ENCODE measurements at regions not wholly inside any gene's neighbourhood (a gene's known extent, or its start where the extent isn't known, plus 50 kb on each side); places are given as distances from the start of the nearest gene placed in this dataset.
A peak's percentile ranks its signal among the peaks of the same experiment; 100 is the strongest.

- DNase-seq (ENCODE audit: low read depth, low spot score), result no peak
Measured at GRCh38 chr7:121525155-121525819, 129.2 kb upstream of the FAM3C start.

DNA sequence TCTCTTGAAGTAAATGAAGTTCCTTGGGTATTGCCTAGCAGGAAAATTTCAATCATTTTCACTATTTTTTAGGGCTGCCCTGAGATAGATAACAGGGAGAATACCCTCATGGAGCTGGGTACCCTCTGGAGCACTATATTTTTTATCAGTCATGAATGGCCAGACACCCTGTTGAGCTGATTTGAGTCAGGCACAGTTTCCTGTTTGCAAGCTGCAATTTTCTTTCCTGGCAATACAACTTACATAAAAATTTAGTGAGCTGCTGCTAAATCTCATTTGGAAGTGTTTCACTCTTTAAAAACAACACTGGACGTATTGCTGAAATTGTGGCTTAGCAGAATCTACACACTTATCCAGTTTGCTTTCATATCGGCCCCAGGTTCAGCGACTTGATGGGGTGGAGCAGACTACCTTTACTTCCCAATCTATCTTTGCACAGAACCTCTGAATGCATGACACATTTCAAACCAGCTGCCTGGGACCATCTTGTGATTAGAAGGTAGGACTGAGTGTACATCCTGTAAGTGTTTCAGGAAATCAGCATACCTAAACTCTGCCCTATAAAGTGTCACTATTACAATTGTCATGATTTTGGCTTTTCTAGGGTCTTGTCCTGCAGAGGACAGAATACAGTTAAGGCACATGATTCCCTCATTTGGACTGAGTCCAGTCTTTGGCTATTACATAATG, 125.7 kb upstream of the FAM3C start:
- DNase-seq (ENCODE audit: low read depth, low spot score), result no peak

DNA sequence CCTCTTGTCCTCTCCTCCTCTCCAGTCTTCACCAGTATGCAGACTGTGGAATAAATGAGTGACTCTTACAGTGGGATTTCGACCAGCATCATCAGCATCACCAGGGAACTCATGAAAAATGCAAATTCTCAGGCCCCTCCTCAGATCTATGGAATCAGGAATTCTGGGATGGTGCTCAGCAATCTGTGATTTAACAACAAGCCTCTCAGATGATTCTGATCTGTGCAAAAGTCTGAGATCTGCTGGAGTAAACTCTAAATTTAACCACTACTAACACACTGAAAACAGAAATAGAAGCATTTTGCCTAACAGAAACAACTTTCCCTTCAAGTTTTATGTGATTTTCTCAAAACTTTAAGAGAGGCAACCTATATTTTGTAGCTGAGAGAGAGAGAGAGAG, 124.8 kb upstream of the FAM3C start:
- no peak for DNase-seq (ENCODE audit: low read depth, low spot score)

- no peak for DNase-seq (ENCODE audit: low read depth, low spot score)
Measured at GRCh38 chr7:121519548-121520521, 123.7 kb upstream of the FAM3C start.

DNA sequence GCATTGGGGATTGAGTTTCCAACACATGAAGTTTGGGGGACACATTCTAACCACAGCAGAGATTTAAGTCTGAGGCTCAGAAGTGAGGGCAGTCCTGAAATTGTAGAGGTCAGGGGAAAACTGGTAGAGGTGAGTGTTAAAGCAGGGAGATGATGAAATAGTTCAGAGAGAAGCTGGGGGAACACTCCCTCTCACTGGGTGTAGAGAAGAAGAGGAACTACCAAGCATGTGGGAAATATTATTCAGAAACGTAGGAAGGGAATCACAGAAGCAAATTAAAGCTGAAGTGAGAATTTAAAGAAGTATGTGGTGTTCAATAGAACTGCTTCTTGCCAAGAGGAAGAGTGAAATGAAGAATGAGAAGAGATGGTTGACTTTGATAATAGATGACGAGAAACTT, 121.5 kb upstream of the FAM3C start:
- DNase-seq (ENCODE audit: low read depth, low spot score), result no peak

GRCh38 chr7:121516821-121517220, 120.7 kb upstream of the FAM3C start:
- no peak for DNase-seq (ENCODE audit: low read depth, low spot score)

GRCh38 chr7:121515630-121516401, 119.7 kb upstream of the FAM3C start:
- DNase-seq (ENCODE audit: low read depth, low spot score), result no peak

GRCh38 chr7:121515229-121515628, 119.1 kb upstream of the FAM3C start:
- no peak for DNase-seq (ENCODE audit: low read depth, low spot score)

DNA sequence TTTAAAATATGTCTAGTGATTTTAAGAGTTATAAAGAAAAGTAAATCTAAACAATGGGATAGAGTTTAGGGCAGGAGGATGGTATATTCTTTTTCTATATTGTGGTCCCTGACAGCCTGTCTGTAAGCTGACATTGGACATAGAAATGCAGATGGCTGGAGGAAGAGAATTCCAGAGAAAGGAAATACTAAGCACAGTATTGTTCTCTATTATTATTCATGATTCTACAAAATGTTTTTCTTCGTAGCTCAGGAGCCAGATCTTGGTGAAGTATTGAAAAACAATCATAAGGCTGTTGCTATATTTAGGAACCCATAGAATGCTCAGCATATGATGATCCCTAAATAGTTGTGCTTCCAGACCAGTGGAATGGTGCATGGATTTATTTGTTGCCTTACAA, 117.0 kb upstream of the FAM3C start:
- no peak for DNase-seq (ENCODE audit: low read depth, low spot score)

GRCh38 chr7:121510858-121511482, 114.9 kb upstream of the FAM3C start:
- DNase-seq (ENCODE audit: low read depth, low spot score), result no peak

DNA sequence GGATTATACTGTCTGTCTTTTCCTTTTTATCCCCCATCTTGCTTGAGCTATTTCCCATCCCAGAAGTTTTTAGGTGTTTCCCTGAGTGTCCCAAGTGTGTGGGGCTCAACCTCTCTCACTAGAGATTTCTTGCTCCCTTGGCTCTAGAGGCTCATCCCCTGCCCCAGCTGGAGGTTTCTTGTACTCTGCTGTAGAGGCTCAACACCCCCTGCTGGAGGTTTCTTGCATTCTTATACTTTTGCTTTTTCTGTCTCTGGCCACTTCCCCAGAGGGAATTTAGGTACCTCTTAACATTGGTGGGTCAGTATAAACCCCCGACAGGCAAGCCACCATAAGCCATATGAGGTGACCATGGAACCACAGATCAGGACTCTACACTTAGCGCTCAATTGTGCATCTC, 114.2 kb upstream of the FAM3C start:
- DNase-seq (ENCODE audit: low read depth, low spot score), result no peak

DNA sequence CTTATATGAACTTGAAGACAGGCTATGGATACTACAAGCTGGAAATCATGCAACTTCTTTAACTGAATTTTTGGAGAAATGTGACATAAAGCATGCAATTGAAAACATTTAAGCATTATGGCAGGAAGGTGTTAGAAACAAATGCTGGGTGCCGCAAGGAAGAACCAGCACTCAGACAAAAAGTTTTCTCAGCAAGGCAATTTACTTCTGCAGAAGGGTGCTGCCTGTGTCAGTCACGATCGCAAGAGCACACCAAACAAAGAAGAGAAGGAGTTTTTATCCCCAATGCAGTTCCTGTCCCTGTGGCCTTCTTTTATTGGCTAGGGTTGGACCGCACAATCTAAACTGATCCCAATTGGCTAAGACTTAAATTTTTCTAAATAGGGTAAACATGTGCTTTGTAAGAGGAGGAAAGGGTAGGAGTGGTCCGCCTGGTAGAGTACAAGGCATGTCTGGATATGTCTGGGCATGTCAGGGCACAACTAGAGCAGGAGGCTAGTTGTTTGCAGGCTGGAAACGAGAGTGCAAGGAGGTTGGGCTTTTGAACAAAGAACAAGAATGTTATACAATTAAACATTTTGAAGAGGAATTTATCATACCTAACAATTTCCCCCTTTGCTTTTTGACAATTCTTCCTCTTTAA, 109.6 kb upstream of the FAM3C start:
- no peak for DNase-seq (ENCODE audit: low read depth, low spot score)

- DNase-seq (ENCODE audit: low read depth, low spot score), result no peak
Measured at GRCh38 chr7:121505021-121505420, 108.9 kb upstream of the FAM3C start.

- peak; percentile 41 for DNase-seq (ENCODE audit: low read depth, low spot score)
Measured at GRCh38 chr7:121504482-121504881, 108.4 kb upstream of the FAM3C start.

DNA sequence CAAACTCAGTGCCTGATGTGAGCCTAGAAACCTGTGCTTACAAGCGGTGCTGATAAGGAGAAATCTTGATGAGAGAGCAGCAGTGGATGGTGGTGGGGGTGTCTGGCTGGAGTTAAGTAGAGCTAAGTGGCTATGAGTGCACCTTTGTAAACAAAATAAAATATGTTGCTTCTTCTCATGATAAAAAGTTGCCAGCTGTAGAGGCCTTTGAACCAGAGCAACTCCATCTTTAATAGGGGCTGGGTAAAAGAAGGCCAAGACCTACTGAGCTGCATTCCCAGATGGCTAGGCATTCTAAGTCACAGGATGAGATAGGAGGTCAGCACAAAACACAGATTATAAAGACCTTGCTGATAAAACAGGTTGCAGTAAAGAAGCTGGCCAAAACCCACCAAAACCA, 107.6 kb upstream of the FAM3C start:
- DNase-seq (ENCODE audit: low read depth, low spot score), result no peak

DNA sequence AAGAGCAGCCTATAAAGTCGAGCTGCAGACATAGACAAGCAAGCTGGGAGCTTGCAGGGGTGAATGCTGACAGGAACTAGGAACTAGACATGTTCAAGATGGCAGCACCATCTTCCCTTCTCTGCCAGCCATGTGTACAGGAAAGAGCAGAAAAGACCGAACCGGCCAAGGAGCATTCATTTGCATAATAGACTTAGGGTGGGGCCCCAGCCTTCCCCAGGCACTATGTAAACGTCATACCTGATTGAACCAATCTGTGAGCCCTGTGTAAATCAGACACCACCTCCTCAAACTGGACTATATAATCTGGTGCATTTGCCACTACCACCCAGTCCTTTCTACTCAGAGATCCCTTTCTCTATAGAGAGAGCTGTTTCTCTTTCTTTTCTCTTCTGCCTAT, 106.9 kb upstream of the FAM3C start:
- DNase-seq (ENCODE audit: low read depth, low spot score), result no peak

DNA sequence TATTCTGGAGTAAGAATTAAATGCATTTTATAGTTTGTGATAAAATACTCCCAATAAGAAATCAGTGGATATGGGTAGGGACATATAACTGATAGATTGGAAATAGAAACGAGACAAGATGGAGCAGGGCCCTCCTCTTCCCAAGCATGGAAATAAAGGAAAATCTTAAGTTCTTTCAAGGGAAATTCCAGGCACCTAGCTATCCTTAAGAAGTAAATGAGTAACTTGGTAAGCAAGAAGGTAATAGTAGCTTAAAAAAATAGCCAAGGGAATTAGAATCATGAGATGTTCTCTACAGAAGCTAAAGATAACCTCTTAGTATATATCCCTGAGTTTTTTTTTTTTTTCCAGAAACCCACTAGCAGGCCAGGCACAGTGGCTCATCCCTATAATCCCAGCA, 105.5 kb upstream of the FAM3C start:
- DNase-seq (ENCODE audit: low read depth, low spot score), result no peak

DNA sequence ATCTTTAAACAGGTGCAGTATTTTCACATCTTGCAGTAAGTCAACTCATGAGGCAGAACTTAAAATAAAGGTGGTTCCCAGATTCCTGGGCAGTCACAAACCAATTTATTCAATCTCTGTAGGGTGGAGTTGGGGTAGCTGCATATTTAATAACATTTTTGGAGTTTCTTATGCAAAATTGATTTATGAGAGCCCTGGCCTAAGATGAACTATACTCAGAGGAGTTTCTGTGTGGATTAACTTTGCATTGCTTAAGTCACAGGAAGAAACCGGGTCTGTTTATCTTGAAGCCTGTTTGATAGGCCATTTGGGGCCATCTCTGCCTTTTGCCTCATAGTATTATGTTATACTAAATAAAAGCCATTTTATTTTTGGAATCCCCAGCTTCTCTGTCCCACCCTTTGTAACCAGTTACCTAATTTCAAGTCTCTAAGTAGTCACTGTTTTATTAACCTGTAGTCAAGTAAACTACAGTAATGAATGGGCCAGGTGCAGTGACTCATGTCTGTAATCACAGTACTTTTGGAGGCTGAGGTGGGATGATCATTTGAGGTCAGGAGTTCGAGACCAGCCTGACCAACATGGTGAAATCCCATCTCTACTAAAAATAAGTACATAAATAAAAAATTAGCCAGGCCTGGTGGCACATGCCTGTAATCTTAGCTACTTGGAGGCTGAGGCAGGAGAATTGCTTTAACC, 104.4 kb upstream of the FAM3C start:
- no peak for DNase-seq (ENCODE audit: low read depth, low spot score)

- no peak for DNase-seq (ENCODE audit: low read depth, low spot score)
Measured at GRCh38 chr7:121499624-121500023, 103.5 kb upstream of the FAM3C start.

DNA sequence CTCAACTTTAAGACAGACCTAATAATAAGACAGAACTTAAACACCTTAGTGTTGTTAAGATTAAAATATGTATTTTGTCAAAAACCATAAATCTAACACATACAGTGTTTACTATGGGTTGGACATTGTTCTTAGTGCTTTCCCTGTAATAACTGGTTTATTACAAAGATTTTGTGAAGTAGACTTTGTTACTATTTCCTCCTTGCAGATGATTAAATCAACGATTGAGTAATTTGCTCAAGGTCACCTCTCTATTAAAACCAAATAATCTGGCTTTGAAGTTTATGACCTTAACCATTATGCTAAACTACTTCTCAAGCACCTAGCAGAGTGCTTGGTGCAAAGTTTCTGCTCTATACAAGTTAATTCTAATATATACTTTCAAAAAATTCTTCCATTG, 102.7 kb upstream of the FAM3C start:
- DNase-seq (ENCODE audit: low read depth, low spot score), result no peak

All from smooth muscle cell of the brain vasculature (primary cell).